Mucosa of descending colon (tissue), 3 donors: ENCODE measurements at regions not wholly inside any gene's neighbourhood (a gene's known extent, or its start where the extent isn't known, plus 50 kb on each side); places are given as distances from the start of the nearest gene placed in this dataset.

Experiments used
- ATAC-seq: fragments of 200-7000 bp; cut with Tn5 transposase; one replicate; pipeline ENCODE4 v1.9.1; 2020; ENCODE audit warnings: mild to moderate bottlenecking, moderate library complexity
- DNase-seq, 3 donors: peaks; one replicate each; pipeline ENCODE4 v3.0.0-alpha.2; 2020
- H3K36me3 ChIP-seq: fragments of 200-600 bp; one replicate; pipeline ENCODE4 v1.8.0; 2021; ENCODE audit warnings: low read depth, mild to moderate bottlenecking
- H3K4me1 ChIP-seq: fragments of 200-600 bp; one replicate; pipeline ENCODE4 v1.8.0; 2021; ENCODE audit warnings: low read depth, mild to moderate bottlenecking
- H3K4me3 ChIP-seq: fragments of 200-600 bp; one replicate; pipeline ENCODE4 v1.8.0; 2021; ENCODE audit warnings: mild to moderate bottlenecking
- H3K9me3 ChIP-seq: fragments of 200-600 bp; one replicate; pipeline ENCODE4 v1.8.0; 2021; ENCODE audit warnings: mild to moderate bottlenecking
- CTCF ChIP-seq: fragments of 200-600 bp; IDR thresholded peaks from one replicate; pipeline ENCODE4 v1.8.0; 2022; ENCODE audit warnings: antibody characterized with exemption, mild to moderate bottlenecking
- intact Hi-C, 2 donors: fragments of 100-400 bp; cut with DNase I in 1 of 2; cut with micrococcal nuclease in 1 of 2; formaldehyde crosslinking; loops; one replicate each; pipeline versions ENCODE4 v1.11.0 to v1.11.1; 2022; cut with DNase I, micrococcal nuclease
- donor health status: DM: no; HTN: no; CAD: no; lungs with moderate emphysema.
- donor health status: DM: no; HTN: no; CAD: no.
- donor health status: DM: no; HTN: yes; CAD: no.

GRCh38 chr10:42977032-42977416, 99.8 kb upstream of the RET start:
- DNase-seq (no peak), ATAC-seq (no peak)
- no peak overlapping the region for H3K4me3 ChIP-seq
- no peaks in the 10 kb centered on the region for H3K36me3 ChIP-seq
- H3K4me1 ChIP-seq = no peaks in the 10 kb centered on the region
- no peak for TF ChIP-seq CTCF
- intact Hi-C loops = no loop called here
- H3K9me3 ChIP-seq = no peaks in the 10 kb centered on the region

GRCh38 chr10:42979181-42979580, 97.7 kb upstream of the RET start:
- TF ChIP-seq CTCF = no peak
- DNase-seq = no peak
- no peaks in the 10 kb centered on the region for H3K9me3 ChIP-seq
- H3K4me1 ChIP-seq = no peaks in the 10 kb centered on the region
- H3K36me3 ChIP-seq = no peaks in the 10 kb centered on the region
- intact Hi-C loops = no loop called here
- H3K4me3 ChIP-seq = no peak overlapping the region
- ATAC-seq = no peak

GRCh38 chr10:42979721-42980467, 97.0 kb upstream of the RET start:
- no peak for TF ChIP-seq CTCF
- DNase-seq (peak in 2 of 3 donors; percentile 15 to 27), ATAC-seq (no peak)
- H3K36me3 ChIP-seq = no peaks in the 10 kb centered on the region
- H3K4me3 ChIP-seq = no peak overlapping the region
- intact Hi-C loops = no loop called here
- H3K4me1 ChIP-seq = no peaks in the 10 kb centered on the region
- H3K9me3 ChIP-seq = no peaks in the 10 kb centered on the region

GRCh38 chr10:42980553-42981357, 96.1 kb upstream of the RET start:
- no peaks in the 10 kb centered on the region for H3K9me3 ChIP-seq
- no peaks in the 10 kb centered on the region for H3K36me3 ChIP-seq
- H3K4me1 ChIP-seq = no peaks in the 10 kb centered on the region
- ATAC-seq (no peak), DNase-seq (peak in 1 of 3 donors; percentile 33)
- TF ChIP-seq CTCF = no peak
- intact Hi-C loops = no loop called here
- H3K4me3 ChIP-seq = no peak overlapping the region

- DNase-seq = peak in 1 of 3 donors; percentile 49
- Histone ChIP-seq H3K9me3 (no peaks in the 10 kb centered on the region), H3K4me1 (no peaks in the 10 kb centered on the region), H3K36me3 (no peaks in the 10 kb centered on the region), H3K4me3 (no peak overlapping the region)
- no peak for TF ChIP-seq CTCF
- intact Hi-C loops = no loop called here
- no peak for ATAC-seq
Measured at GRCh38 chr10:42981358-42982236, 95.3 kb upstream of the RET start.
